ENCODE measurements at regions not wholly inside any gene's neighbourhood (a gene's known extent, or its start where the extent isn't known, plus 50 kb on each side); places are given as distances from the start of the nearest gene placed in this dataset.

- no peak for TF ChIP-seq CTCF (IDR thresholded peaks at IDR 0.05 in 2 of 3, conservative IDR thresholded peaks at IDR 0.05 in 1 of 3; ENCODE audit: insufficient read depth in 2 of 3, low read depth in 1 of 3, low read length in 3 of 3)
- TF ChIP-seq MAZ (CRISPR knock-in tag; conservative IDR thresholded peaks at IDR 0.05 in 1 of 2, IDR thresholded peaks at IDR 0.05 in 1 of 2), result no peak
- no peak for TF ChIP-seq RFX5 (IDR thresholded peaks at IDR 0.05; ENCODE audit: low read depth, low read length)
- TF ChIP-seq BRCA1 (IDR thresholded peaks at IDR 0.05), result no peak
- TF ChIP-seq BRCA1 (CRISPR knock-in tag; IDR thresholded peaks at IDR 0.05), result no peak
- no peak for TF ChIP-seq ELF1 (tag; IDR thresholded peaks at IDR 0.05)
- no peak for TF ChIP-seq KDM5B (IDR thresholded peaks at IDR 0.05; ENCODE audit: insufficient replicate concordance, low read depth, low read length)
- no peak for TF ChIP-seq NFE2 (IDR thresholded peaks at IDR 0.05; ENCODE audit: low read depth)
- no peak for TF ChIP-seq USF2 (CRISPR knock-in tag; IDR thresholded peaks at IDR 0.05)
- TF ChIP-seq DDX20 (tag; IDR thresholded peaks at IDR 0.05; ENCODE audit: low read depth), result no peak
- TF ChIP-seq, protein P1, sequence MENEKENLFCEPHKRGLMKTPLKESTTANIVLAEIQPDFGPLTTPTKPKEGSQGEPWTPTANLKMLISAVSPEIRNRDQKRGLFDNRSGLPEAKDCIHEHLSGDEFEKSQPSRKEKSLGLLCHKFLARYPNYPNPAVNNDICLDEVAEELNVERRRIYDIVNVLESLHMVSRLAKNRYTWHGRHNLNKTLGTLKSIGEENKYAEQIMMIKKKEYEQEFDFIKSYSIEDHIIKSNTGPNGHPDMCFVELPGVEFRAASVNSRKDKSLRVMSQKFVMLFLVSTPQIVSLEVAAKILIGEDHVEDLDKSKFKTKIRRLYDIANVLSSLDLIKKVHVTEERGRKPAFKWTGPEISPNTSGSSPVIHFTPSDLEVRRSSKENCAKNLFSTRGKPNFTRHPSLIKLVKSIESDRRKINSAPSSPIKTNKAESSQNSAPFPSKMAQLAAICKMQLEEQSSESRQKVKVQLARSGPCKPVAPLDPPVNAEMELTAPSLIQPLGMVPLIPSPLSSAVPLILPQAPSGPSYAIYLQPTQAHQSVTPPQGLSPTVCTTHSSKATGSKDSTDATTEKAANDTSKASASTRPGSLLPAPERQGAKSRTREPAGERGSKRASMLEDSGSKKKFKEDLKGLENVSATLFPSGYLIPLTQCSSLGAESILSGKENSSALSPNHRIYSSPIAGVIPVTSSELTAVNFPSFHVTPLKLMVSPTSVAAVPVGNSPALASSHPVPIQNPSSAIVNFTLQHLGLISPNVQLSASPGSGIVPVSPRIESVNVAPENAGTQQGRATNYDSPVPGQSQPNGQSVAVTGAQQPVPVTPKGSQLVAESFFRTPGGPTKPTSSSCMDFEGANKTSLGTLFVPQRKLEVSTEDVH (IDR thresholded peaks at IDR 0.05; ENCODE audit: low read depth, partially characterized antibody), result no peak
- TF ChIP-seq PYGO2 (tag; IDR thresholded peaks at IDR 0.05), result no peak
- TF ChIP-seq HMGXB4 (CRISPR knock-in tag; IDR thresholded peaks at IDR 0.05), result no peak
Measured at GRCh38 chr10:22810643-22811465, 96.5 kb upstream of the PIP4K2A start.
